HG02763 (cell line): ENCODE measurements at regions not wholly inside any gene's neighbourhood (a gene's known extent, or its start where the extent isn't known, plus 50 kb on each side); places are given as distances from the start of the nearest gene placed in this dataset.
A peak's percentile ranks its signal among the peaks of the same experiment; 100 is the strongest.

Experiments used
- ATAC-seq: cut with Tn5 transposase; IDR thresholded peaks from one replicate; pipeline ENCODE4 v1.9.1; 2021; ENCODE audit warnings: mild to moderate bottlenecking, moderate library complexity; ENCODE audit not compliant: unreplicated experiment

GRCh38 chr3:106578911-106579310, 710.1 kb upstream of the CBLB start:
- no peak for ATAC-seq

GRCh38 chr3:106582151-106582550, 713.3 kb upstream of the CBLB start:
- no peak for ATAC-seq

- ATAC-seq: no peak
These were observed 718.7 kb upstream of the CBLB start for GRCh38 chr3:106587551-106587950.

GRCh38 chr3:106588739-106589138, 719.9 kb upstream of the CBLB start:
- ATAC-seq: no peak

GRCh38 chr3:106589311-106589942, 720.6 kb upstream of the CBLB start:
- ATAC-seq: no peak

GRCh38 chr3:106590216-106590615, 721.4 kb upstream of the CBLB start:
- ATAC-seq: no peak

GRCh38 chr3:106593381-106593780, 724.6 kb upstream of the CBLB start:
- no peak for ATAC-seq

- ATAC-seq: peak; percentile 64
These were observed 741.0 kb upstream of the CBLB start for GRCh38 chr3:106609666-106610301.

- ATAC-seq: no peak
These were observed 741.6 kb upstream of the CBLB start for GRCh38 chr3:106610362-106610959.

GRCh38 chr3:106611116-106611515, 742.3 kb upstream of the CBLB start:
- no peak for ATAC-seq

- ATAC-seq: no peak
These were observed 743.0 kb upstream of the CBLB start for GRCh38 chr3:106611841-106612240.

- no peak for ATAC-seq
These were observed 747.7 kb upstream of the CBLB start for GRCh38 chr3:106616556-106616955.

- ATAC-seq: no peak
These were observed 748.5 kb upstream of the CBLB start for GRCh38 chr3:106617276-106617675.

- no peak for ATAC-seq
These were observed 751.8 kb upstream of the CBLB start for GRCh38 chr3:106620646-106621045.

GRCh38 chr3:106624154-106624553, 753.1 kb upstream of the CCDC54 start:
- no peak for ATAC-seq

- no peak for ATAC-seq
These were observed 748.8 kb upstream of the CCDC54 start for GRCh38 chr3:106628407-106628806.

- ATAC-seq: peak; percentile 87
These were observed 747.9 kb upstream of the CCDC54 start for GRCh38 chr3:106629215-106629832.

GRCh38 chr3:106631373-106632108, 745.7 kb upstream of the CCDC54 start:
- ATAC-seq: no peak

GRCh38 chr3:106635271-106635670, 742.0 kb upstream of the CCDC54 start:
- no peak for ATAC-seq

- no peak for ATAC-seq
These were observed 741.4 kb upstream of the CCDC54 start for GRCh38 chr3:106635826-106636225.

- no peak for ATAC-seq
These were observed 736.9 kb upstream of the CCDC54 start for GRCh38 chr3:106640353-106640752.
